ENCODE measurements at regions not wholly inside any gene's neighbourhood (a gene's known extent, or its start where the extent isn't known, plus 50 kb on each side); places are given as distances from the start of the nearest gene placed in this dataset.

GRCh38 chr1:104718752-104719151, 969.1 kb downstream of the AMY1C start:
- TF ChIP-seq, protein P1, sequence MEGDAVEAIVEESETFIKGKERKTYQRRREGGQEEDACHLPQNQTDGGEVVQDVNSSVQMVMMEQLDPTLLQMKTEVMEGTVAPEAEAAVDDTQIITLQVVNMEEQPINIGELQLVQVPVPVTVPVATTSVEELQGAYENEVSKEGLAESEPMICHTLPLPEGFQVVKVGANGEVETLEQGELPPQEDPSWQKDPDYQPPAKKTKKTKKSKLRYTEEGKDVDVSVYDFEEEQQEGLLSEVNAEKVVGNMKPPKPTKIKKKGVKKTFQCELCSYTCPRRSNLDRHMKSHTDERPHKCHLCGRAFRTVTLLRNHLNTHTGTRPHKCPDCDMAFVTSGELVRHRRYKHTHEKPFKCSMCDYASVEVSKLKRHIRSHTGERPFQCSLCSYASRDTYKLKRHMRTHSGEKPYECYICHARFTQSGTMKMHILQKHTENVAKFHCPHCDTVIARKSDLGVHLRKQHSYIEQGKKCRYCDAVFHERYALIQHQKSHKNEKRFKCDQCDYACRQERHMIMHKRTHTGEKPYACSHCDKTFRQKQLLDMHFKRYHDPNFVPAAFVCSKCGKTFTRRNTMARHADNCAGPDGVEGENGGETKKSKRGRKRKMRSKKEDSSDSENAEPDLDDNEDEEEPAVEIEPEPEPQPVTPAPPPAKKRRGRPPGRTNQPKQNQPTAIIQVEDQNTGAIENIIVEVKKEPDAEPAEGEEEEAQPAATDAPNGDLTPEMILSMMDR (IDR thresholded peaks at IDR 0.05), result no peak
- TF ChIP-seq POLR2AphosphoS5 (IDR thresholded peaks at IDR 0.05) (no peak), POLR2A (IDR thresholded peaks at IDR 0.05) (no peak)
